ENCODE measurements at regions not wholly inside any gene's neighbourhood (a gene's known extent, or its start where the extent isn't known, plus 50 kb on each side); places are given as distances from the start of the nearest gene placed in this dataset.

DNA sequence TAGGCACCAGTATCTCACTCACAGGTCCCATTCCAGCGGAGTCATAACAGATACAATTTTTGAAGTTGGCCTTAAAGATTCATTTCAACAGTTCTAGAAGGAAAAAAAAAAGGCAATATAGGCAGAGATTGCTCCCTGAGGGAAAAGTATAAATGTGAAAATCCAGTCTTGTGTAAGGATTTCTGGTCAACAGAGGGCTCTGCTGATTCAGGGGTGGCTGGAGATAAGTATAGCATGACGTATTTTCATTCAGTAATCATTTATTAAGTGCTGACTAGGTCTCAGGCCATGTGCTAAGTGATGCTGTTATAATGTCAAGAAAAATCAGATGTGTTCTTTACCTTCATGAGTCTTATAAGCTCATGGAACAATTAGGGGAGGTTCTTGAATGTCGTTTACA lies 377.3 kb upstream of the MEF2C start:
- no peak overlapping the region for H3K27ac ChIP-seq (ENCODE audit: low read depth, low read length, poor library complexity, severe bottlenecking)
- no peak overlapping the region for H2AFZ ChIP-seq (ENCODE audit: low read length)
- no peaks in the 10 kb centered on the region for H4K20me1 ChIP-seq (ENCODE audit: insufficient read depth, low read length)
- H3K4me1 ChIP-seq (ENCODE audit: insufficient read depth, low read length, poor library complexity, severe bottlenecking), result no peaks in the 10 kb centered on the region
- intact Hi-C loops (cut with micrococcal nuclease; ENCODE audit: unreplicated experiment), result no loop called here
- H3K9me2 ChIP-seq (ENCODE audit: insufficient read depth, low read length), result no peaks in the 10 kb centered on the region
- CTCF ChIA-PET (ENCODE audit: unreplicated experiment), result no interaction called here
- no peaks in the 10 kb centered on the region for H3K9me3 ChIP-seq (ENCODE audit: low read length)
- H3K79me2 ChIP-seq (ENCODE audit: insufficient read depth, low read depth, low read length), result no peaks in the 10 kb centered on the region
- no peak overlapping the region for H3K4me3 ChIP-seq (ENCODE audit: low read depth, low read length, poor library complexity, severe bottlenecking)
- H3K4me2 ChIP-seq (ENCODE audit: low read length), result no peak overlapping the region
- BruUV-seq (replicated peaks), result no TSS peak
- DNase-seq (ENCODE audit: low spot score), result no peak
- POLR2A ChIA-PET, result no interaction called here
- no peaks in the 10 kb centered on the region for H3K36me3 ChIP-seq (ENCODE audit: insufficient read depth, low read length)
- TF ChIP-seq EZH2phosphoT487 (IDR thresholded peaks at IDR 0.05; ENCODE audit: borderline replicate concordance, low read depth, low read length), result no peak

DNA sequence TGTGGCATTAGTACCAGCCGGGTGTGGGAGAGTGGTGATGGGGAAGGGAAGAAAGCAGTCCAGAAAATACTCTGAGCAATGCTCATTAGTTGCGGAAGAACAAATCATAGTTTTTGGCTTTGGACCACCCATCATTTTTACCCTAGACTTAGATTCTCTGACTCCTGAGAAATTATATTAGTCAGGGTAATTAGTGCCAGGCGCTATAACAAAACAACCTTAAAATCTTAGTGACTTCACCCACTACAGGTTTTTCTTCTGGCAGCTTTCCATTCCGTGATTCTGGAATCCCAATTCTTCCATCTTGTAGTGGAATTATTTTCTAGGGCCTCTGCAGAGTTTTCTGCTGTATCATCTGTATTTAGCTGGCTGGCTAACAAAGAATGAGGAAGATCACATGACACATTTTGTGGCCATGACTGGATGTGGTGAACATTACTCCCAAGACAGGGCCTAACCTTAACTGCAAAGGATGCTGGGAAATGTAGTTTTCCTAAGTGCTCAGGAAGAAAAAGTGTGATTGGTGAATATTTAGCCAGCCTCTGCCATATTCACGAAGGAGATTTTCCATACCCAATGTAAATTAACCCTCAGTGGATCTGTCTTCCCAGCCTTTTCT lies 373.0 kb upstream of the MEF2C start:
- POLR2A ChIA-PET, result no interaction called here
- Histone ChIP-seq H3K79me2 (ENCODE audit: insufficient read depth, low read depth, low read length) (no peaks in the 10 kb centered on the region), H3K9me2 (ENCODE audit: insufficient read depth, low read length) (no peaks in the 10 kb centered on the region), H4K20me1 (ENCODE audit: insufficient read depth, low read length) (no peaks in the 10 kb centered on the region), H3K27ac (ENCODE audit: low read depth, low read length, poor library complexity, severe bottlenecking) (no peak overlapping the region), H3K36me3 (ENCODE audit: insufficient read depth, low read length) (no peaks in the 10 kb centered on the region), H2AFZ (ENCODE audit: low read length) (peak overlapping the region; percentile 45; the same call in 1 of the 2 replicates), H3K4me2 (ENCODE audit: low read length) (no peak overlapping the region), H3K9me3 (ENCODE audit: low read length) (no peaks in the 10 kb centered on the region), H3K4me1 (ENCODE audit: insufficient read depth, low read length, poor library complexity, severe bottlenecking) (no peaks in the 10 kb centered on the region), H3K4me3 (ENCODE audit: low read depth, low read length, poor library complexity, severe bottlenecking) (no peak overlapping the region)
- BruUV-seq (replicated peaks), result no TSS peak
- CTCF ChIA-PET (ENCODE audit: unreplicated experiment), result no interaction called here
- DNase-seq (ENCODE audit: low spot score), result peak; percentile 33
- no peak for TF ChIP-seq EZH2phosphoT487 (IDR thresholded peaks at IDR 0.05; ENCODE audit: borderline replicate concordance, low read depth, low read length)
- TF ChIP-seq, protein P1, sequence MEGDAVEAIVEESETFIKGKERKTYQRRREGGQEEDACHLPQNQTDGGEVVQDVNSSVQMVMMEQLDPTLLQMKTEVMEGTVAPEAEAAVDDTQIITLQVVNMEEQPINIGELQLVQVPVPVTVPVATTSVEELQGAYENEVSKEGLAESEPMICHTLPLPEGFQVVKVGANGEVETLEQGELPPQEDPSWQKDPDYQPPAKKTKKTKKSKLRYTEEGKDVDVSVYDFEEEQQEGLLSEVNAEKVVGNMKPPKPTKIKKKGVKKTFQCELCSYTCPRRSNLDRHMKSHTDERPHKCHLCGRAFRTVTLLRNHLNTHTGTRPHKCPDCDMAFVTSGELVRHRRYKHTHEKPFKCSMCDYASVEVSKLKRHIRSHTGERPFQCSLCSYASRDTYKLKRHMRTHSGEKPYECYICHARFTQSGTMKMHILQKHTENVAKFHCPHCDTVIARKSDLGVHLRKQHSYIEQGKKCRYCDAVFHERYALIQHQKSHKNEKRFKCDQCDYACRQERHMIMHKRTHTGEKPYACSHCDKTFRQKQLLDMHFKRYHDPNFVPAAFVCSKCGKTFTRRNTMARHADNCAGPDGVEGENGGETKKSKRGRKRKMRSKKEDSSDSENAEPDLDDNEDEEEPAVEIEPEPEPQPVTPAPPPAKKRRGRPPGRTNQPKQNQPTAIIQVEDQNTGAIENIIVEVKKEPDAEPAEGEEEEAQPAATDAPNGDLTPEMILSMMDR (conservative IDR thresholded peaks at IDR 0.05; ENCODE audit: low read length), result no peak
- intact Hi-C loops (cut with micrococcal nuclease; ENCODE audit: unreplicated experiment), result no loop called here

DNA sequence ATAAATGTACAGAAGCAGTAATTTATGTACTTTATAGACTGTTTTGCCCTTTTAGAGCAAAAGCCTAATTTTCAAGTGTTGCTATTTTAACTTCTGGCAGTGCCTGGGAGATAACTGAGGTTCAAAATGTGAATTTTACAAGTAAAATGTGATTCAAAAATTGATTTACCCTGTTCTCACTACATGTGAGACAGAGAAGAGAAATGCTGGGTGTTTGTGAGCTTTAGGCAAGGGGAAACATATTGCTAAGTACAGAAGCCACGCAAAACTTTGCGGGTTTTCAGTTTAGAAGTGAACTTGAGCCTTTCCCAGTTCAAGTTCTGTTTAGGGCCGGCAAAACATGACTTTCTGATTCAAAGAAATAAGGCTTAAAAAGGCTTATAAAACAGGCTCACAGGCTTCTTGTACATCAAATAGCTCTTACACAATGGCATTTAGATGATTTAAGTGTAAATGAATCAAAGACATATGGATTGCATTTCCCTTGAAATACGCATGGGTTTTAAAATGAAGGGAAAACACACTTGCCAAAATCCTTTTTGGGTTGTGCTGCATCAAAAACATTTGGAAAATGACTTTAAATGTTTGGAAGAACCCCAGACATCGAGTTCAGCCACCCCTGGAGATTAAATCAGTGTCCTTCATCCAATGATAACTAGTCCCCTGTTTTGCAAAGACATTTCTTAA lies 370.8 kb upstream of the MEF2C start:
- no peaks in the 10 kb centered on the region for H3K36me3 ChIP-seq (ENCODE audit: insufficient read depth, low read length)
- H3K9me3 ChIP-seq (ENCODE audit: low read length), result no peaks in the 10 kb centered on the region
- H3K4me1 ChIP-seq (ENCODE audit: insufficient read depth, low read length, poor library complexity, severe bottlenecking), result no peaks in the 10 kb centered on the region
- no peak overlapping the region for H2AFZ ChIP-seq (ENCODE audit: low read length)
- no peaks in the 10 kb centered on the region for H3K79me2 ChIP-seq (ENCODE audit: insufficient read depth, low read depth, low read length)
- no peaks in the 10 kb centered on the region for H3K9me2 ChIP-seq (ENCODE audit: insufficient read depth, low read length)
- no peak overlapping the region for H3K4me3 ChIP-seq (ENCODE audit: low read depth, low read length, poor library complexity, severe bottlenecking)
- H4K20me1 ChIP-seq (ENCODE audit: insufficient read depth, low read length), result no peaks in the 10 kb centered on the region
- no peak for DNase-seq (ENCODE audit: low spot score)
- ChIA-PET POLR2A (no interaction called here), CTCF (ENCODE audit: unreplicated experiment) (no interaction called here)
- no TSS peak for BruUV-seq (replicated peaks)
- no peak overlapping the region for H3K27ac ChIP-seq (ENCODE audit: low read depth, low read length, poor library complexity, severe bottlenecking)
- intact Hi-C loops (cut with micrococcal nuclease; ENCODE audit: unreplicated experiment), result no loop called here
- no peak overlapping the region for H3K4me2 ChIP-seq (ENCODE audit: low read length)
- TF ChIP-seq, protein P1 (conservative IDR thresholded peaks at IDR 0.05; ENCODE audit: low read length), result no peak
- no peak for TF ChIP-seq EZH2phosphoT487 (IDR thresholded peaks at IDR 0.05; ENCODE audit: borderline replicate concordance, low read depth, low read length)

Data from OCI-LY7 (cell line).